ENCODE measurements at regions not wholly inside any gene's neighbourhood (a gene's known extent, or its start where the extent isn't known, plus 50 kb on each side); places are given as distances from the start of the nearest gene placed in this dataset.

DNA sequence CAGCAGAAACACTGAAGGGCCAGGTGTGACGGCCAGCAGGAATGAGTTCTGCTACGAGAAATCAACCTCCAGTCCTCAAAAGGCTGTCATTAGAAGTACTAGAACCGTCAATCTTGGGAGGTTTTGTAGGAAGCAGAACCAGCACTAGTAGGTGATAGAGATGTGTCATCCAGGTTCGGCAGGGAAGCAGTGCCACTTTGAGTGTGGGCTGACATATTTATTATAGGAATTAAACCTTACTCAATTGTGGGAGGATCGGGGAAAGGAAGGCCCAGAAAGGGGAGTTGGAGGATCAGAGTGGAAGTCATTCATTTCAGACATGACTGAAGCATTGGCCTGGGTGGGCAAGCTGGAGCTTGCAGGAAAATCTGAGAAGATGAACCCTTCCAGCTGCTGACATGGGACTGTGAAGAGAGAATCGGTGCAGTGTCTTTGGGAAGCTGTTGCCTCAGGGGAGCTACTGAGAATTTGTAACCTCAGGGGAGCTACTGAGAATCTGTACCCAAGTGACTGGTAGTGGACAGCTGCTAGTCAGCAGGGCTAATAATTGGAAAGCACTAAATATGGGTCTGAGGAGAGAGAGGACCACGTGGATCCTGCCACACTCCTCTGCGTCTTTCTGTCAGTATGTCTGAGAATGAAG lies 177.4 kb downstream of the SPRY1 start:
- TF ChIP-seq EZH2 (IDR thresholded peaks at IDR 0.05; ENCODE audit: insufficient read depth, poor library complexity, severe bottlenecking) (no peak), EZH2phosphoT487 (IDR thresholded peaks at IDR 0.05; ENCODE audit: insufficient read depth, low read depth) (no peak)
